Large intestine (tissue), 3 donors: ENCODE measurements at regions not wholly inside any gene's neighbourhood (a gene's known extent, or its start where the extent isn't known, plus 50 kb on each side); places are given as distances from the start of the nearest gene placed in this dataset.

Experiments used
- DNase-seq, 2 donors: peaks; one replicate each; pipeline versions ENCODE4 v3.0.0 to v3.0.0-alpha.2; 2013
- H3K27ac ChIP-seq: one replicate; pipeline ENCODE4 v1.5.1; 2013; ENCODE audit warnings: low read length
- H3K27me3 ChIP-seq: 2 replicates; pipeline ENCODE4 v1.6.1; 2013; ENCODE audit warnings: low read length; ENCODE audit not compliant: control insufficient read depth, insufficient read depth
- H3K36me3 ChIP-seq: 2 replicates; pipeline ENCODE4 v1.6.1; 2013; ENCODE audit warnings: low read length; ENCODE audit not compliant: control insufficient read depth, insufficient read depth
- H3K4me1 ChIP-seq: one replicate; pipeline ENCODE4 v1.6.1; 2013; ENCODE audit warnings: low read length; ENCODE audit not compliant: control insufficient read depth, insufficient read depth
- H3K4me3 ChIP-seq: one replicate; pipeline ENCODE4 v1.5.1; 2013; ENCODE audit warnings: low read length
- H3K9me3 ChIP-seq: one replicate; pipeline ENCODE4 v1.6.1; 2013; ENCODE audit warnings: mild to moderate bottlenecking, low read depth, low read length, moderate library complexity; ENCODE audit not compliant: control insufficient read depth
- WGBS: methylation state at CpG from one replicate; pipeline ENCODE4 v1.1.5; 2013; ENCODE audit warnings: low lambda C conversion rate; ENCODE audit not compliant: insufficient coverage; 5-methylcytosine and 5-hydroxymethylcytosine counted together

DNA sequence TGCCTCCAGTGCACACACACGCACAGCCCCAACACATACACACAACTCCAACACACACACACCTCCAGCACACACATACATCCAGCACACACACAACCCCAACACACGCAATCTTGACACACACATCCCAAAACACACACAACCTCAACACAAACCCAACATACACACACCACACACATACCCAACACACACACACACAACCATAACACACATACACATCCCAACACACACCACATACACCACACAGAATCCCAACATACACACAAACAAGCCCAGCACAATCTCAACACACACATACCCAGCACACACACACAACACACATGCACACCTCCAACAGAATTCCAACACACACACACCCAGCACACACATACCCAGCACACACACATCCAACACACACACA lies 301.1 kb downstream of the ABCC12 start:
- H3K4me3 ChIP-seq: no peak overlapping the region
- H3K9me3 ChIP-seq: peaks cover 12% of the 10 kb centered on the region
- H3K36me3 ChIP-seq: no peaks in the 10 kb centered on the region
- no peak overlapping the region for H3K27ac ChIP-seq
- H3K27me3 ChIP-seq: no peaks in the 10 kb centered on the region
- WGBS: no CpG with 5 or more reads among the region's 2 CpGs
- no peak for DNase-seq
- no peaks in the 10 kb centered on the region for H3K4me1 ChIP-seq

GRCh38 chr16:47852991-47853390 lies 302.8 kb downstream of the ABCC12 start:
- Histone ChIP-seq H3K27me3 (no peaks in the 10 kb centered on the region), H3K4me3 (no peak overlapping the region), H3K9me3 (peaks cover 12% of the 10 kb centered on the region), H3K27ac (no peak overlapping the region), H3K4me1 (no peaks in the 10 kb centered on the region), H3K36me3 (no peaks in the 10 kb centered on the region)
- no CpG with 5 or more reads among the region's 6 CpGs for WGBS
- DNase-seq: no peak

DNA sequence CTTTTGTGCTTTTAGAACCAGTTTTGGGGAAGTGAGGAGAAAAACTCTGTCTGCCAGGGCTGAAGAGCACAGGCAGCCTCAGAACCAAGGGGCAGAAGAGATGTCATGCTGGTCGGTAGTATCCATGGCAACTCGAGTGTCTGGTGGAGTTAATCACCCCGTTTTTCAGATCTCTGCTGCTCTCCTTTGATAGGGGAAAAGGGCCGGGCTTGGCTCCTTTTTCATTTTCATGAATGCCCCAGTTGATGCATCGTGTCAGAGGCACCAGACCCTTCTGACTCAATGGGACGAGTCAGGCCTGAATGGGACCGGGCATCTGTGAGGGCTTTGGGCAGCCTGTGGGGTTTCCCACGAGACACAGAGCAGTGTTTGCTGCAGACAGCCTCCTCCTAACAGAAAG lies 304.6 kb downstream of the ABCC12 start:
- Histone ChIP-seq H3K36me3 (no peaks in the 10 kb centered on the region), H3K4me3 (no peak overlapping the region), H3K27me3 (no peaks in the 10 kb centered on the region), H3K4me1 (no peaks in the 10 kb centered on the region), H3K9me3 (peaks cover 12% of the 10 kb centered on the region), H3K27ac (no peak overlapping the region)
- DNase-seq: peak in 1 of 2 donors; percentile 11
- WGBS: no CpG with 5 or more reads among the region's 8 CpGs

- peaks cover 9% of the 10 kb centered on the region for H3K9me3 ChIP-seq
- no peak overlapping the region for H3K27ac ChIP-seq
- no peak for DNase-seq
- H3K27me3 ChIP-seq: no peaks in the 10 kb centered on the region
- no CpG with 5 or more reads among the region's 5 CpGs for WGBS
- H3K36me3 ChIP-seq: no peaks in the 10 kb centered on the region
- H3K4me1 ChIP-seq: no peaks in the 10 kb centered on the region
- H3K4me3 ChIP-seq: no peak overlapping the region
These were observed 306.1 kb downstream of the ABCC12 start for GRCh38 chr16:47849736-47850135.

- no peak for DNase-seq
- Histone ChIP-seq H3K27me3 (no peaks in the 10 kb centered on the region), H3K9me3 (no peaks in the 10 kb centered on the region), H3K27ac (no peak overlapping the region), H3K36me3 (no peaks in the 10 kb centered on the region), H3K4me3 (no peak overlapping the region), H3K4me1 (no peaks in the 10 kb centered on the region)
- WGBS: no CpG with 5 or more reads among the region's 5 CpGs
These were observed 307.2 kb downstream of the ABCC12 start for GRCh38 chr16:47848421-47849109.

DNA sequence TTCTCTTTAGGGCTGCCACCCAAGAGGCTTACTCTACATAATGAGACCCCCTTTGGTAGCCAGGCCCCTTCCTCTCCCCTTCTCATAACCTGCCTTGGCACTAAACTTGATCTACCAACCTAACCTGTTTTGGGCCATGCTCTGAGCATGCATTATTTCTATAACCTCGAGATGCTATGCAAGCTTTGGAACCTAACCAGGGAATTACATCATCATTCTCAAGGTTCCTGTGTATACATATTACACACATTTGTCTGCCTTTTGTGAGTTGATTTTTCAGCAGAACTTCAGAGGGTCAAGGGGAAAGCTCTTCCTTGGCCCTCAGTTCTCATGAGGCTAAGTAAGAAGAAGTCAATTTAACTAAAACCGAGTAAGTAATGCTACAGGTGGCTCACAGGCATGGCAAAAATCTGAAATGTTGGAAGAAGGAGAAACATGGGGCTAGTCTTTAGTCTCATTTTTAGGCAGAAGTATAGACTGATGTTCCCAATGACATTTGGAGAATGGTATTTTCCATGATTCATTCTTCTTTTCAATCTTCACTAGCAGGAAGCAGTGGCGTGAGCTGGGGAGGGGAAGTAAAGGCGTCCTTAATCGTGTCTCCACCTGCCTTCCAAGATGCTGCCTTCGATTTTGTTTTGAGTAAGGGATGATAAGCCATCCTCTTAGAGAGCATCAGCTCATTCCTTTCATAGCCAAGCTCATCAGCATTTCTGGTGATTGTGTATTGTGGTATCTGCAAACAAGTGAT lies 308.4 kb downstream of the ABCC12 start:
- no peaks in the 10 kb centered on the region for H3K36me3 ChIP-seq
- 80% methylated on average over 1 of the region's 6 CpGs for WGBS
- H3K27ac ChIP-seq: no peak overlapping the region
- no peaks in the 10 kb centered on the region for H3K9me3 ChIP-seq
- H3K27me3 ChIP-seq: no peaks in the 10 kb centered on the region
- DNase-seq: no peak
- H3K4me3 ChIP-seq: no peak overlapping the region
- H3K4me1 ChIP-seq: no peaks in the 10 kb centered on the region

DNA sequence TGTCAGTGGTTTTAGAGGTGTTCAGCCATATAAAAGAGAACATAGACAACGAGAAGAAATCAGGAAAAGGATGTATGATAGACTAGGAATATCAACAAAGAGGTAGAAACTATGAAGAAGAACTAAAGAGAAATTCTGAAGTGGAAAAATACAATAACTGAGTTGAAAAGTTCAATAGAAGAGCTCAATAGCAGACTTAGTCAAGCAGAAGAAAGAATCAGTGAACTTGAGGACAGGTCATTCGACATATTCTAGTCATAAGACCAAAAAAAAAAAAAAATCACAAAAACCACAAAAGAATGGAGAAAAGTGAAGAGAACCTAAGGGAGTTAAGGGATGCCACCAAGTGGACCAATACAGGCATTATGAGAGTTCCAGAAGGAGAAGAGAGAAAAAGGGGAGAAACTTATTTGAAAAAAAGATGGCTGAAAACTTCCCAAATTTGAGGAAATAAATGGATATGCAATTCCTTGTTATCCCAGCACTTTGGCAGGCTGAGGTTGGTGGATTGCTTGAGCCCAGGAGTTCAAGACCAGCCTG lies 321.2 kb downstream of the ABCC12 start:
- 64% methylated on average over 1 of the region's 2 CpGs for WGBS
- H3K27ac ChIP-seq: no peak overlapping the region
- no peak overlapping the region for H3K4me3 ChIP-seq
- H3K27me3 ChIP-seq: no peaks in the 10 kb centered on the region
- H3K9me3 ChIP-seq: no peaks in the 10 kb centered on the region
- H3K4me1 ChIP-seq: no peaks in the 10 kb centered on the region
- H3K36me3 ChIP-seq: no peaks in the 10 kb centered on the region
- DNase-seq: no peak

GRCh38 chr16:47833771-47834170 lies 322.0 kb downstream of the ABCC12 start:
- no peaks in the 10 kb centered on the region for H3K9me3 ChIP-seq
- WGBS: no CpG with 5 or more reads among the region's 1 CpG
- H3K27ac ChIP-seq: no peak overlapping the region

DNA sequence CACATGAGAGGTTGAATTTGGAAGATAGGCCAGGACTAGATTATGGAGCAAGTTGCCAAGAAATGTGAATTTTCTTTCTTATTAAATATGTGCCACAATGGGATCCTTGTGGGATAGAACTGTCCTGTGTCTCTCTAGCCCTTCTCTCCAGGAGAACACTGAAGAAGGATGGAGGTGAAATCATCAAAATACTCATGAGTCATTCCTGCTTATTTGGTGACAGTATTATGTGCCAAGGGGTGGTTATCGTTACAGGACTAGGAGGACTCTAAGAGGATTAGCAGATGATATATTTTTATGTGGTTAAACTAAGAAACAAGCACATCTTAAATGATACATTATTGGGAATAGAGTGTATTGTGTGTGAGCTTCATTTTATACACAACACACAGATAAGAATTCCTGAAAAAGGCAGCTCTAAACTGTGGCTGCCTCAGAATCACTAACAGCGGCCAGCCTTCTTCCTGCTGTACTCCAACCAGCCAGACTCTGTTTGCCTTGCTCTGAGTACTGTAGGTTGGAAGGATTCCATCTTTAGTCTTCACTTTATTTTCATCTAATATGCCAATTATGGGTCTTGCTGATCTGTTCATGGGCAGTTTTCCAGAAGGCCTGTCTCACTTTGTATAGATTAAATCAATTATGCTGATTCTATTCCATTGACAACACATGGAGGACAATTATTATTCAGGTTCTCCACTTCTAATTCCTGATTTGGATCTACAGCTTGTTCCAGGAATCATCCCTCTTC lies 325.8 kb downstream of the ABCC12 start:
- H3K9me3 ChIP-seq: no peaks in the 10 kb centered on the region
- H3K4me3 ChIP-seq: no peak overlapping the region
- no peaks in the 10 kb centered on the region for H3K27me3 ChIP-seq
- H3K4me1 ChIP-seq: no peaks in the 10 kb centered on the region
- WGBS: no CpG with 5 or more reads among the region's 2 CpGs
- H3K27ac ChIP-seq: no peak overlapping the region
- H3K36me3 ChIP-seq: no peaks in the 10 kb centered on the region
- no peak for DNase-seq

More at GRCh38 chr16:47833771-47834170, 322.0 kb downstream of the ABCC12 start:
- Histone ChIP-seq H3K4me1 (no peaks in the 10 kb centered on the region), H3K27me3 (no peaks in the 10 kb centered on the region), H3K4me3 (no peak overlapping the region), H3K36me3 (no peaks in the 10 kb centered on the region)
- DNase-seq: no peak

DNA sequence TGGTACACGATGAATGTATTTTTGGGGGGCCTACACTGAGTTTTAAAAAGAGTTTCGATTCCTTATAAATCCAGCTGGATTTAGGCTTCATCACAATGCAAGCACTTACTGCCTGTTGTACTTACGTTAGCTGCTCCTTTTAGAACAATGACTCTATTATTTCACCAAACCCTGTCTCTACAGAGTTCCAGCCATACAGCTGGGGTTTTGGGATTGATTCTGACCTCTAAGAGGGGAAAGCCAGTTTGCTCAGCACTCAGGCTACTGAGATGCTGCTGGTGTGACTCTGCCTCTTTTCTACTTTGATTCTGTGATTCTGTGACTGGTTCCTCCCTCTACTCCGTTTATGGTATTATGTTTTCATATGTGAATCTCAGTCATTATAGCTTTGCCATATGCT lies 329.7 kb downstream of the ABCC12 start:
- Histone ChIP-seq H3K36me3 (no peaks in the 10 kb centered on the region), H3K27me3 (no peaks in the 10 kb centered on the region), H3K4me3 (no peak overlapping the region), H3K27ac (no peak overlapping the region), H3K9me3 (no peaks in the 10 kb centered on the region), H3K4me1 (no peaks in the 10 kb centered on the region)
- no peak for DNase-seq
- WGBS: 90% methylated on average over 2 of the region's 4 CpGs
